ENCODE measurements at regions not wholly inside any gene's neighbourhood (a gene's known extent, or its start where the extent isn't known, plus 50 kb on each side); places are given as distances from the start of the nearest gene placed in this dataset.

DNA sequence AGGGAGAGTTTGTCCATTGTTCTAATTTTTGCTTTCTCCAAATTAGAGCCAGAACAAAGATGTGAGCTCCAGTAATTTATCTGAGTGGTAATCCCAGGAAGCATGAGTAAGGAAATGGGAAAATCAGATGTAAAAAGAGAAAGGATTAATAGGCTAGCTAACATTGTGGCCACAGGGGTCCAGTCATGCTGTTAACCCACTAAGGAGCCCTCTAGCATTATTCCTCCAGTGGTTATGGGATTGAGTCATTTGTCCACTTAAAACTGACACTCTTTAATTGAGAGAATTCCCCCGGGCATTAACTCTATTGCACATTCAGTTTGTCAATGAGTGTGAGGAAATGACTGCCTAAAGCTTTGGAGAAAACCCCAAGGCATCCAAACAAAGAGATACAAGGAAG is 700.3 kb upstream of the TYRP1 start:
- no peak overlapping the region for H3K27ac ChIP-seq (ENCODE audit: insufficient read depth in 1 of 2, low read depth in 1 of 2, low read length in 2 of 2, poor library complexity in 1 of 2, severe bottlenecking in 2 of 2)
- H3K9me3 ChIP-seq (ENCODE audit: control extremely low read depth in 1 of 5, control insufficient read depth in 4 of 5, insufficient read depth in 2 of 5, low read depth in 1 of 5, low read length in 4 of 5), result peaks cover 0 to 3% (median 0%) of the 10 kb centered on the region in 5 experiments
- no peaks in the 10 kb centered on the region for H3K27me3 ChIP-seq (replicated peaks in 2 of 5; ENCODE audit: control insufficient read depth in 4 of 5, insufficient read depth in 5 of 5, low read length in 4 of 5)
- no CpG with 5 or more reads among the region's 1 CpG for WGBS (ENCODE audit: insufficient coverage)
- H3K4me3 ChIP-seq (ENCODE audit: control insufficient read depth in 1 of 7, extremely low read depth in 1 of 7, insufficient read depth in 4 of 7, low read depth in 2 of 7, low read length in 6 of 7), result no peak overlapping the region
- no peak for DNase-seq
- H3K36me3 ChIP-seq (ENCODE audit: control insufficient read depth in 4 of 4, insufficient read depth in 4 of 4, low read length in 3 of 4), result no peaks in the 10 kb centered on the region
- no peaks in the 10 kb centered on the region for H3K4me1 ChIP-seq (ENCODE audit: control extremely low read depth in 1 of 4, control insufficient read depth in 4 of 4, insufficient read depth in 4 of 4, low read length in 3 of 4)
- CTCF ChIA-PET, result no interaction called here
- POLR2A ChIA-PET, result no interaction called here

DNA sequence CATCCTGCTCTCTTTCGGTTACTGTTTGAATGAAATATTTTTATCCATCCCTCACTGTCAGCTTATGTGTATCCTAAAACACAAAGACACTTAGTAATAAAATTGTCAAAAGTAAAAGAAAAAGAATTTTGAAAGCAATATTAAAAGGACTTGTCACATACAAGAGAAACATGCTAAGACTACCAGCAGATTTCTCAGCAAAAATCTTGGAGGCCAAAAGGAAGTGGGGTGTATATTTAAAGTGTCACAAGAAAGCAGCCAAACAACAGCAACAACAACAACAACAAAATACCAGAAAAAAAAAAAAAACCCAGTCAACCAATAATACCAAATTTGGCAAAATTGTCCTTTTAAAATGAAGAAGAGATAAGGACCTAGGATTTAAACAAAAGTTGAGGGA is 678.7 kb upstream of the TYRP1 start:
- no peaks in the 10 kb centered on the region for H3K27me3 ChIP-seq (replicated peaks in 2 of 5; ENCODE audit: control insufficient read depth in 4 of 5, insufficient read depth in 5 of 5, low read length in 4 of 5)
- H3K4me3 ChIP-seq (ENCODE audit: control insufficient read depth in 1 of 7, extremely low read depth in 1 of 7, insufficient read depth in 4 of 7, low read depth in 2 of 7, low read length in 6 of 7), result no peak overlapping the region
- no peaks in the 10 kb centered on the region for H3K36me3 ChIP-seq (ENCODE audit: control insufficient read depth in 4 of 4, insufficient read depth in 4 of 4, low read length in 3 of 4)
- POLR2A ChIA-PET, result no interaction called here
- no peaks in the 10 kb centered on the region for H3K4me1 ChIP-seq (ENCODE audit: control extremely low read depth in 1 of 4, control insufficient read depth in 4 of 4, insufficient read depth in 4 of 4, low read length in 3 of 4)
- H3K9me3 ChIP-seq (ENCODE audit: control extremely low read depth in 1 of 5, control insufficient read depth in 4 of 5, insufficient read depth in 2 of 5, low read depth in 1 of 5, low read length in 4 of 5), result peaks cover 0 to 4% (median 0%) of the 10 kb centered on the region in 5 experiments
- no CpG with 5 or more reads among the region's 1 CpG for WGBS (ENCODE audit: insufficient coverage)
- DNase-seq, result no peak
- CTCF ChIA-PET, result no interaction called here
- no peak overlapping the region for H3K27ac ChIP-seq (ENCODE audit: insufficient read depth in 1 of 2, low read depth in 1 of 2, low read length in 2 of 2, poor library complexity in 1 of 2, severe bottlenecking in 2 of 2)

DNA sequence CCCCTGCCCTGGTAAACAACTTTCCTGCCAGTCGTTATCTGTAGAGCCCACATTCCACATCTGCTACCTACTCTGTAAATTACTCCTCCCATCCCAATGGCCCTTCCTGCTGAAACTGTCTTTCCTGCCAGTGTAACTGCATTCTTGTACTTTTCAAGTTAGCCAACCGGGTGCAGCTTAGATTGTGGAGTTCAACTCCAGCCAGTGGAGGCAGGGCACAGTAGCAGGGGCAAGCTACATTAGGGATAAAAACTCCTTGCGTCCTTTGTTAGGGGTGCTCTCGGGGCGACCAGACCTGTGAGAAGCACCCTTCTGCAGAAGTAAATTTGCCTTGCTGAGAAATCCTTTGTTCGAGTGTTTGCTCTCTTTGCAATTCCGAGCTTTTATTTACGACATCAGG is 639.0 kb upstream of the TYRP1 start:
- 89% methylated on average over 7 of the region's 8 CpGs for WGBS (ENCODE audit: insufficient coverage)
- CTCF ChIA-PET, result no interaction called here
- POLR2A ChIA-PET, result no interaction called here

DNA sequence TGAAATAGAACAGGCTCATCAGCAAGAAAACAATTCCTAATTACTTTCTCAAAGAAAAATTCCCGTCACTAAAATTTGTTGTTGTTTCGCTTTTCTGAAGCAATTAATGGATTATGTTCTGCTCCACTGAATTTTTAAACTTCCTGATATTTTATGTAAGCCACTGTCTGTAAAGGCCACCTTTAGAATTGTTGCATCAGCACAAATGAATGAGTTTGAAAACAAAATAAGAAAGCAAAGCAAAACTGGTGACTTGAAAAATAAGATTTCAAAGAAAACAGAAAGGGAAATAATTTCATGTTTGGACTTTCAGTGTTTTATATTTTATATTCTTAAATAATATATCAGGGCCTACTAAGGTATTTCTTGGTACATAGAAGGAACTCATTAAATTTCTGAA is 636.3 kb upstream of the TYRP1 start:
- H3K4me1 ChIP-seq (ENCODE audit: control extremely low read depth in 1 of 4, control insufficient read depth in 4 of 4, insufficient read depth in 4 of 4, low read length in 3 of 4), result no peaks in the 10 kb centered on the region
- peaks cover 0 to 7% (median 4%) of the 10 kb centered on the region in 5 experiments for H3K9me3 ChIP-seq (ENCODE audit: control extremely low read depth in 1 of 5, control insufficient read depth in 4 of 5, insufficient read depth in 2 of 5, low read depth in 1 of 5, low read length in 4 of 5)
- CTCF ChIA-PET, result no interaction called here
- no CpG with 5 or more reads among the region's 2 CpGs for WGBS (ENCODE audit: insufficient coverage)
- no peaks in the 10 kb centered on the region for H3K27me3 ChIP-seq (replicated peaks in 2 of 5; ENCODE audit: control insufficient read depth in 4 of 5, insufficient read depth in 5 of 5, low read length in 4 of 5)
- POLR2A ChIA-PET, result no interaction called here
- H3K36me3 ChIP-seq (ENCODE audit: control insufficient read depth in 4 of 4, insufficient read depth in 4 of 4, low read length in 3 of 4), result no peaks in the 10 kb centered on the region
- DNase-seq, result no peak
- no peak overlapping the region for H3K4me3 ChIP-seq (ENCODE audit: control insufficient read depth in 1 of 7, extremely low read depth in 1 of 7, insufficient read depth in 4 of 7, low read depth in 2 of 7, low read length in 6 of 7)
- no peak overlapping the region for H3K27ac ChIP-seq (ENCODE audit: insufficient read depth in 1 of 2, low read depth in 1 of 2, low read length in 2 of 2, poor library complexity in 1 of 2, severe bottlenecking in 2 of 2)

More for the DNA sequence above, 639.0 kb upstream of the TYRP1 start:
- peaks cover 0 to 7% (median 4%) of the 10 kb centered on the region in 5 experiments for H3K9me3 ChIP-seq (ENCODE audit: control extremely low read depth in 1 of 5, control insufficient read depth in 4 of 5, insufficient read depth in 2 of 5, low read depth in 1 of 5, low read length in 4 of 5)
- no peak overlapping the region for H3K4me3 ChIP-seq (ENCODE audit: control insufficient read depth in 1 of 7, extremely low read depth in 1 of 7, insufficient read depth in 4 of 7, low read depth in 2 of 7, low read length in 6 of 7)
- no peak for DNase-seq
- no peaks in the 10 kb centered on the region for H3K36me3 ChIP-seq (ENCODE audit: control insufficient read depth in 4 of 4, insufficient read depth in 4 of 4, low read length in 3 of 4)
- no peaks in the 10 kb centered on the region for H3K27me3 ChIP-seq (replicated peaks in 2 of 5; ENCODE audit: control insufficient read depth in 4 of 5, insufficient read depth in 5 of 5, low read length in 4 of 5)
- no peaks in the 10 kb centered on the region for H3K4me1 ChIP-seq (ENCODE audit: control extremely low read depth in 1 of 4, control insufficient read depth in 4 of 4, insufficient read depth in 4 of 4, low read length in 3 of 4)
- H3K27ac ChIP-seq (ENCODE audit: insufficient read depth in 1 of 2, low read depth in 1 of 2, low read length in 2 of 2, poor library complexity in 1 of 2, severe bottlenecking in 2 of 2), result no peak overlapping the region

DNA sequence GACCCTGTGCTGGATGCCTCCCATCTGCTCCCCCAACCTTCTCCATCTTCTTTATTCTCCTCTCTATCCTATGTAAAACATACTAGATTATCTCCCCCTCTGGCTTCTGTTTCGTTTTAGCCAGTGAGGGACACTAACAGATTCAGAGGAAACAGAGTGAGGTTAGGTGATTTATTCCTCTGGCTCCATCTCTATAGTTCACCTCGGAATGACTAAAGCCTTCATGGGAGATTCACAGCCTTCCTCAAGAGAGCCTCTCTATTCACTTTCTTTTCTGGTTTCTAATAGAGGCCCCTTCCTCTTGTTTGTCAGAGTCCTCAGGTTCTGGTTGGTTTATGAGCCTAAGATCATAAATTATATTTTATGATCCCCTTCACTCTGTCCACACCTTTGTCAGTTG is 633.1 kb upstream of the TYRP1 start:
- no peaks in the 10 kb centered on the region for H3K4me1 ChIP-seq (ENCODE audit: control extremely low read depth in 1 of 4, control insufficient read depth in 4 of 4, insufficient read depth in 4 of 4, low read length in 3 of 4)
- no peaks in the 10 kb centered on the region for H3K9me3 ChIP-seq (ENCODE audit: control extremely low read depth in 1 of 5, control insufficient read depth in 4 of 5, insufficient read depth in 2 of 5, low read depth in 1 of 5, low read length in 4 of 5)
- POLR2A ChIA-PET, result no interaction called here
- CTCF ChIA-PET, result no interaction called here
- no peak for DNase-seq
- no peak overlapping the region for H3K27ac ChIP-seq (ENCODE audit: insufficient read depth in 1 of 2, low read depth in 1 of 2, low read length in 2 of 2, poor library complexity in 1 of 2, severe bottlenecking in 2 of 2)
- WGBS (ENCODE audit: insufficient coverage), result no CpG with 5 or more reads among the region's 2 CpGs
- no peak overlapping the region for H3K4me3 ChIP-seq (ENCODE audit: control insufficient read depth in 1 of 7, extremely low read depth in 1 of 7, insufficient read depth in 4 of 7, low read depth in 2 of 7, low read length in 6 of 7)
- H3K36me3 ChIP-seq (ENCODE audit: control insufficient read depth in 4 of 4, insufficient read depth in 4 of 4, low read length in 3 of 4), result no peaks in the 10 kb centered on the region
- H3K27me3 ChIP-seq (replicated peaks in 2 of 5; ENCODE audit: control insufficient read depth in 4 of 5, insufficient read depth in 5 of 5, low read length in 4 of 5), result no peaks in the 10 kb centered on the region

DNA sequence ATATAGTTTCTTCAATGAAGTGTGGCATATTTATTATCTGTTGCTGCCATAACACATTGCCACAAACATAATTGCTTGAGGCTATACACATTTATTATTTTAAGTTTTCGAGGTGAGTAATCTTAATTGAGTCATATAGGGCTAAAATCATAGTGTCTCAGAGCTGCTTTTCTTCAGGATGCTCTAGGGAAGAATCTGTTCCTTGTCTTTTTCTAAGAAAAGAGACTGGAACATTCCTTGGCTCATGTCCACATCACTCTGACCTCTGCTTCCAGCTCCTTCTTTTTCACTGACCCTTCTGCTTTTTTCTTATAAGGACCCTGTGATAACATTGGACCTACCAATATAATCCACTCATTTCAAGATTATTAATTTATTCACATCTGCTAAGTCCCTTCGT is 632.4 kb upstream of the TYRP1 start:
- no CpG with 5 or more reads among the region's 2 CpGs for WGBS (ENCODE audit: insufficient coverage)
- no peak overlapping the region for H3K27ac ChIP-seq (ENCODE audit: insufficient read depth in 1 of 2, low read depth in 1 of 2, low read length in 2 of 2, poor library complexity in 1 of 2, severe bottlenecking in 2 of 2)

DNA sequence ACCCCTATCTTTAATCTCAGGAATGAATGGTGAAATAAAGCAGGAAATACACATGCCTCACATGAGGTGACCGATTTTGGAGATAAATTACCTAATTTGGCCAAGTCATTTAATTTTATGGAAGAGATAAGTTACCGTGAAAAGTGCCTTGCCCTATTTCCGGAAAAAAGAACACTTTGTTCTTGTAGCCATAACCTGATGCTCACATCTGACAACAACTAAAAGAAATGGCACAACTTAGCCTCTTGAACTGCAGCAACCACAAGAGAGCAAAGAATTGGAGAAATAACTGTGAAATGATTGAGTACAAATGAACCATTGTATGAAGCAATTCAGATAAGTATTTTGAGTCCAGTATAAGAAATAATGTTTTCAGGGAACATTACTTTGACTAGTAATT is 628.1 kb upstream of the TYRP1 start:
- ChIA-PET CTCF (no interaction called here), POLR2A (no interaction called here)
- Histone ChIP-seq H3K4me1 (ENCODE audit: control extremely low read depth in 1 of 4, control insufficient read depth in 4 of 4, insufficient read depth in 4 of 4, low read length in 3 of 4) (no peaks in the 10 kb centered on the region), H3K36me3 (ENCODE audit: control insufficient read depth in 4 of 4, insufficient read depth in 4 of 4, low read length in 3 of 4) (no peaks in the 10 kb centered on the region), H3K27me3 (replicated peaks in 2 of 5; ENCODE audit: control insufficient read depth in 4 of 5, insufficient read depth in 5 of 5, low read length in 4 of 5) (no peaks in the 10 kb centered on the region), H3K27ac (ENCODE audit: insufficient read depth in 1 of 2, low read depth in 1 of 2, low read length in 2 of 2, poor library complexity in 1 of 2, severe bottlenecking in 2 of 2) (no peak overlapping the region), H3K9me3 (ENCODE audit: control extremely low read depth in 1 of 5, control insufficient read depth in 4 of 5, insufficient read depth in 2 of 5, low read depth in 1 of 5, low read length in 4 of 5) (no peaks in the 10 kb centered on the region), H3K4me3 (ENCODE audit: control insufficient read depth in 1 of 7, extremely low read depth in 1 of 7, insufficient read depth in 4 of 7, low read depth in 2 of 7, low read length in 6 of 7) (no peak overlapping the region)
- no peak for DNase-seq
- 38% methylated on average over 1 of the region's 3 CpGs for WGBS (ENCODE audit: insufficient coverage)

More for the DNA sequence above, 632.4 kb upstream of the TYRP1 start:
- no peak for DNase-seq
- CTCF ChIA-PET, result no interaction called here
- Histone ChIP-seq H3K36me3 (ENCODE audit: control insufficient read depth in 4 of 4, insufficient read depth in 4 of 4, low read length in 3 of 4) (no peaks in the 10 kb centered on the region), H3K4me3 (ENCODE audit: control insufficient read depth in 1 of 7, extremely low read depth in 1 of 7, insufficient read depth in 4 of 7, low read depth in 2 of 7, low read length in 6 of 7) (no peak overlapping the region), H3K4me1 (ENCODE audit: control extremely low read depth in 1 of 4, control insufficient read depth in 4 of 4, insufficient read depth in 4 of 4, low read length in 3 of 4) (no peaks in the 10 kb centered on the region), H3K27me3 (replicated peaks in 2 of 5; ENCODE audit: control insufficient read depth in 4 of 5, insufficient read depth in 5 of 5, low read length in 4 of 5) (no peaks in the 10 kb centered on the region), H3K9me3 (ENCODE audit: control extremely low read depth in 1 of 5, control insufficient read depth in 4 of 5, insufficient read depth in 2 of 5, low read depth in 1 of 5, low read length in 4 of 5) (no peaks in the 10 kb centered on the region)
- POLR2A ChIA-PET, result no interaction called here
